ENCODE measurements at regions not wholly inside any gene's neighbourhood (a gene's known extent, or its start where the extent isn't known, plus 50 kb on each side); places are given as distances from the start of the nearest gene placed in this dataset.

DNA sequence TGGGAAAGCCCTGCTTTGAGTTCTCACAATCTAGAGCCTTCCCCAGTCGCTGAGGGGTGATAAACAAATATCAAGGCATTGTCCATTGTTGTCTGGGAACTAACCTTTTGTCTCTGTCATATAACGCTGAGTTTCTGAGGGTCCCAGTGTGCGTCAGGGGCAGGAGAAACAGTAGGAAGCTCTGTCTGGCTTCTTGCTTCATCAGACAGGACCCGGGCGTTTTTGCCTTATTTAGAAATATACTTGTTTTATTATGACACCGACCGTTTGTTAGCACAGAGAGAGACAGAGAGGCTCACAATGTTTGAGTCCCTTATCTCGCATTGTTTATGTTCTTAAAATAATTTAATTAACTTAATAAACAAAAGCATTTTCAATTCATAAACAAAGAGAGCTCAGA is 204.9 kb upstream of the GAS1 start:
- no peak for DNase-seq (ENCODE audit: low read depth in 3 of 3)

DNA sequence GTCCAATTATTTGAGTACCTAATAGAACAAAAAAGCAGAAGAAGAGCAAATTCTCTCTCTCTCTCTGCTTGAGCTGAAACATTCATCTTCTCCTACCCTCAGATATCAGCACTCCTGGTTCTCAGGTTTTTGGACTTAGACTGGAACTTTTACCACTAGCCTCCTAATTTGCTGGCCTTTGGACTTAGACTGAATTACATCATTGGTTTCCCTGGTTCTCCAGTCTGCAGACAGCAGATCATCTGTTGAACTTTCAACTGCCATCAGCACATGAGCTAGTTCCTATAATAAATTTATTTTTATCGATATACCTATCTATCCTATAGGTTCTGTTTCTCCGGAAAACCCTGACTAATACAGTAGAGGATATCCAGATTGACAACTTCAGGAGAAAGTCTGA is 208.9 kb upstream of the GAS1 start:
- no peak for DNase-seq (ENCODE audit: low read depth in 3 of 3)

- DNase-seq (ENCODE audit: low read depth in 3 of 3) = no peak
These were observed 210.2 kb upstream of the GAS1 start for GRCh38 chr9:87157366-87158031.

GRCh38 chr9:87158765-87159164 is 211.5 kb upstream of the GAS1 start:
- no peak for DNase-seq (ENCODE audit: low read depth in 3 of 3)

GRCh38 chr9:87160148-87161102 is 213.1 kb upstream of the GAS1 start:
- DNase-seq (ENCODE audit: low read depth in 3 of 3) = no peak

GRCh38 chr9:87167161-87167560 is 219.9 kb upstream of the GAS1 start:
- no peak for DNase-seq (ENCODE audit: low read depth in 3 of 3)

DNA sequence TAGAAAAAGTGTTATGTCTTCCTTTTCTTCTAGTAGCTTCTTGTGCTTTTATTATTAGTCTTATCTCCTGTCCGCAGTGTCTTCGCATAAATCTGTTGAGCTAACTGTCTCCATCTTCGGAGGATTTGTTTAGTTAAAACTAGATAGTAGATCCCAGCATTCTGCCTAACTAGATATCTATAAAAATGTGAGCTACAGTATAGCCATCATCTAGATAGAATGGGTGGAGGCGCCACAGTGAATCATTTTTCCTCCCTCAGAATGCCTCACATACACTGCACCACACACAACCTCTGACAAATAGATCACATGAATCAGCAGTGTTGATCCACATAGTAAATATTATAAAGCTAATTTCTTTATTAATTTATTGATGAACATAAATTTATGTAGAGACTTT is 220.3 kb upstream of the GAS1 start:
- no peak for DNase-seq (ENCODE audit: low read depth in 3 of 3)

DNA sequence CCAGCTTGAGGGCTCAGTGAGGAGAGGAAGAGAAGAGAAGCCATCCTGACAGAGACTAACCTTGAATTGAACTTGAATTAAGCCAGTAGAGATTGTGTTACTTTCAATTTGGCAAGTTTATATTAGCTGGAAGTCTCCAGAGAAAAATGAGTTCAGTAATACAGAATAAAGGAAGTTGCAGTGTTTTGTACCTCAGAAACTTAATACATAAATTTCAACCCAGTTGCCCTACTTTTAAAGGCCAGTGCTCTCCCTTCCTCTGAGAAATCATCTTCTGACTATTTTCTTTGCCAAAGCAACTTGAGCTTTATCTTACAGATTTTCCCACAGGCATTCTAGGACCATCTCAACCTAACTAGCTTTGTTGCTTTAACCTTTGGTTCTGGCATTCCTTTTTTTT is 231.0 kb upstream of the GAS1 start:
- no peak for DNase-seq (ENCODE audit: low read depth in 3 of 3)

GRCh38 chr9:87179553-87180340 is 232.4 kb upstream of the GAS1 start:
- DNase-seq (ENCODE audit: low read depth in 3 of 3) = no peak

DNA sequence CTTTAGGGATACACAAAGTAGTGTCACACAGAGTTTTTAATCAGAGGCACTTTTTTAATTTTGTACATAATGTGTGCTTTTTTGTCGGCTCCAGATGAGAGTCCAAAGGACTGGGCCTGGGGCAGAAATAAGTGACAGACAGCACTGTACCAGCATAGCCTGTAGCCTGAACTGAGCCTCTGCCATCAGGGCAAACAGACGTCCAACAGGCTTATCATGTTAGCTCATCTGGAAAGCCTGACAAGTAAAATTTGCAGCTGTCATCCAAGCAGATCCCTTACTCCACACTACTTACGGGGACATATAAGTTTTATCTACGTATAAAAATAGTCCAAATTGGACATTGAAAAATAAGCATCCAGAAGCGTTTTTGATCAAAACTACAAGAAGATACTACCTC is 233.1 kb upstream of the GAS1 start:
- DNase-seq (ENCODE audit: low read depth in 3 of 3) = no peak

DNA sequence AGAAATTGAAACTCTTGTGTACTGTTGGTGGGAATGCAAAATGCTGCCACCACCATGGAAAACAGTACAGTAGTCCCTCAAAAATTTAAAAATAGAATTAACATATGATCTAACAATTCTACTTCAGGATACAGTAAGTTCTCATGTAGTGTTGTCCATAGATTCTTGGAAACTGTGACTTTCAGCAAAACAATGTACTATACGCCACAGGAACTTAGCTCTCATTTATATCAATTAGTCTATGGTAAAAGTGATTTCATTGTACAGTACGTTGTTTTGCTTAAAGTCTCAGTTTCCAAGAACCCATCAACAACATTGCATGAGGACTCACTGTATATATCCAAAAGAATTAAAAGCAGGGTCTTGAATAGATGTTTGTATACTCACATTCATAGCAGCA is 233.5 kb upstream of the GAS1 start:
- DNase-seq (ENCODE audit: low read depth in 3 of 3) = no peak

DNA sequence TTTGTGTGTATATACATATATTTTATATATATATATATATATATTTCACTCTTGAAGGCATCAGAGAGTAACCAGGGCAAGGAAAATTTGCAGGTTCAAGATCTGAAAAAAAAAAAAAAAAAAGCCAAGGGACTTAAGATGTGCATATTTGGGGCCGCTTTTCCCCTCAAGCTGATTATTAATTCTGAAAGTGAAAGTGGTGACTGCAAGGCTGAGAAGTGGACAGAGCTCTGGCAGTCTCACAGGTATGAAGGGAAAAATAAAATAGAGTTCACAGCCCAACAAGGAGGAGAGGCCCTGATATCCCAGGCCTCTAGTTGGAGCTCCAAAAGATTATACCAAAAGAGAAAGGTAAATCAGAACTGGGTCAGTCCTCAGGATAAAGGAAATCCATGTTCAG is 234.4 kb upstream of the GAS1 start:
- no peak for DNase-seq (ENCODE audit: low read depth in 3 of 3)

GRCh38 chr9:87184956-87185642 is 237.8 kb upstream of the GAS1 start:
- no peak for DNase-seq (ENCODE audit: low read depth in 3 of 3)

DNA sequence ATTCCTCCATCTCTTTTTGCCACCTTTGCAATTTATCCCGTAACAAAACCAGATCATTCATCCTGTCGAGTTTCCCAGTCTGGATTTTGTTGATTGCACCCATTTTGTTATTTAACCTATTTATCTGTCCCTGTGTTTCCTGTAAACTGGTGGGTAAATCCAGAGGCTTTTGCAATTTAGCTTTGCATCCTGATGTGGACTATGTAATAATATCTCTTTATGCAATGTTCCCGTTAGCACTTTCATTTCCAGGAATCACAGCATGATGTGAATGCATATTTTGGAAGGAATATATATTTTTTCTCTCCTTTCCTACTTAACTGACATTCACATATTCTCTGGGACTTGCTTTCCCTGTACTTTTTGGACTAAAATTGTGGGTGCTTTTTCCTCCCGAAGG is 240.3 kb upstream of the GAS1 start:
- no peak for DNase-seq (ENCODE audit: low read depth in 3 of 3)

DNA sequence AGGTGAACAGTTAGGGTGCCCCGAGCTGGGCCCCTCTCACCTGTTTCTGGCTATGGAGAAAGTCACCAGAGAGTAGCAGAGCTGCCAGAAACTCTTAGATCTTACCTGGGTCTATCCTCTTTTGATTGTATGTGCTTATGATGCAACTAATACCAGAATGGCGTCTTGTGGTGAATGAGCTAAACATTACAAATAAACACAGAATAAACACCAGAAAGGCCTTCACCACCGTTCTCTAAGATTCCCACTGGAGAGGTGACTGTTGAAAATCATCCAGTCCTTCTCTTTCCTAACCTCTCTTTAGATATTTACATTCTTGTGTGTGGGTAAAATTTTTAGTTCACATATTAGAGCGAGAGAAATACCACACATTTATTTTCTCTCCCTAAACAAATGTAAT is 241.7 kb upstream of the GAS1 start:
- no peak for DNase-seq (ENCODE audit: low read depth in 3 of 3)

- DNase-seq (ENCODE audit: low read depth in 3 of 3) = no peak
These were observed 245.8 kb upstream of the GAS1 start for GRCh38 chr9:87193151-87193550.

DNA sequence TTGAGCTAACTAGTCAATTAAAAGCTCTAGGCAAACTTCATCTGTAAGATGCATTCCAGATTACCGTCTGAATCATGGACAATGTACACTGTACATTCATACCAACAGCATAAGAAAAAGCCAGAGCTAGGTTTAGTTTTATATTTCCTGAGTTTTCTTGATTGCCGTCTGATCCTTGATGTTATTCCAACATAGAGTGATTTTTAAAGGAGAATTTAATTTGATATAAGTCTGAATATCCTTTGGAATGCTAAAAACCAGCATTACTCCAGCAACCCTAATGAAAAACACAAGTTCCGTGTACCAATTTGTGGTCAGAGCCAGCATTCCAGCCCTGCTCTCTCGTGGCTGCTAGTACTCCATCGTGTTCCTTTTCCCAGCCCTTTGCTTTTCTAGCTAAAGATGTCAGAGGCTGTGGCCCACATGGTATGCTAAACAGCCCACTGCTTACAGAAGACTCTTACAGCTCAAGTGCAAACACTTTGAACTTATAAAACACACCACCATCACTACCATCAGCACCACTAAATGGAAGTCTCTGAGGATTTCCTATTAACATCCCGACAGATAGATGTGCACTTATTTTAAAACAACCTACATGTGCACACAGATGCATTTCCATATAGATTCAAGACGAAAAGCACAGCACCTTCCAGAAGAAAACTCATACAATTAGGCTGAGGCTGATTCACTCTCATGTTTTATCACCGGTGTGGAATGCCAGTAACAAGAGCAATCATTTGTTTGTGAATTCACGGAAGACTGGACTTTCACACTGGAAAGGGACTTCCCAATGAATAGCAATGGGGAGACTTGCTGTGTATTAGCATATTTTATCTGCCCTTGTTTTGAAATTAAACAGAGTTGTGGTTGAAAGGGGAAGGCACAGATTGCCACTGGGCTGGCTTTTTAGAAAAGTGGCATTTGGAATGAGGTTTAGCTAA is 246.9 kb upstream of the GAS1 start:
- no peak for DNase-seq (ENCODE audit: low read depth in 3 of 3)

- no peak for DNase-seq (ENCODE audit: low read depth in 3 of 3)
These were observed 248.0 kb upstream of the GAS1 start for GRCh38 chr9:87195306-87195705.

DNA sequence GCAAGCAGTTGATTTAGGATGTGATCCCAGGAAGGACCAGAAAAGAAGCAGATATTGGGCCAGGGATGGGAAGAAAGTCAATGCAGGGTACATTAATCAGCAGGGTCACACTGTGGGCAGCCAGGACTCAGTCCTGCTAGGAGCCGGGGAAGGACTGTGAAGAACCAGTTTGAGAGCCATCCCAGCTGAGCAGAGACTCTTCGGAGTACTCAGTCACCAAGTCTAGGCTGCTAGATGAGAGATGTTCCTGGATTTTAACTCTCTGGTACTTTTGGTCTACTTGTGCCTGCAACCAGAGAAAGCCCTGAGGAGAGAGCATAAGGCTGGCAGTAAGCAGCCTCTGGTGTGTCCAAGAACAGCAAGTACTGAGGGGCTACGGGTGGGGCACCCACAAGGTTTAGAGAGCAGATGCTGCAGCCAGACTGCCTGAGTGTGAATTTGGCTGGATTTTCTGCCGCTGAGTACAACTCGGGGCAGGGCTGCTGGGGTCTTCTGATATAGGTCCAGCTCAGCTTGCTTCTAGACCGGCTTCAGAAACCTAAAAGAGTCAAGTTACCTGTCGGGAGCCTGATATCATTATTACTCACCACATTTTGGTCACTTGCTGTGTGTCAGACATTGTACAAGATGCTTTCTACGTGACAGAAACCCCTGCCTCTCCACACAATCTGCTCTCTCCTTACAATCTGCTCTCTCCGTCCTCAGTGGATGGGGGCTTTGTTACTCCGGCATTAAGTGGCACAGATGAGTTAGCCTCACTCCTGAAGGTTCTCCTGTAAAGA is 250.2 kb upstream of the GAS1 start:
- DNase-seq (ENCODE audit: low read depth in 3 of 3) = no peak

- no peak for DNase-seq (ENCODE audit: low read depth in 3 of 3)
These were observed 251.4 kb upstream of the GAS1 start for GRCh38 chr9:87198716-87199115.
